Activated CD4-positive, CD25-positive, alpha-beta regulatory T cell treated with anti-CD3 and anti-CD28 coated beads, Interleukin-2, amount 50 U/mL, for 16 hours (primary cell): ENCODE measurements at regions not wholly inside any gene's neighbourhood (a gene's known extent, or its start where the extent isn't known, plus 50 kb on each side); places are given as distances from the start of the nearest gene placed in this dataset.

Experiments used
- DNase-seq: peaks from one replicate; pipeline ENCODE4 v3.0.0-alpha.2; 2020; ENCODE audit warnings: low read depth, low spot score

DNA sequence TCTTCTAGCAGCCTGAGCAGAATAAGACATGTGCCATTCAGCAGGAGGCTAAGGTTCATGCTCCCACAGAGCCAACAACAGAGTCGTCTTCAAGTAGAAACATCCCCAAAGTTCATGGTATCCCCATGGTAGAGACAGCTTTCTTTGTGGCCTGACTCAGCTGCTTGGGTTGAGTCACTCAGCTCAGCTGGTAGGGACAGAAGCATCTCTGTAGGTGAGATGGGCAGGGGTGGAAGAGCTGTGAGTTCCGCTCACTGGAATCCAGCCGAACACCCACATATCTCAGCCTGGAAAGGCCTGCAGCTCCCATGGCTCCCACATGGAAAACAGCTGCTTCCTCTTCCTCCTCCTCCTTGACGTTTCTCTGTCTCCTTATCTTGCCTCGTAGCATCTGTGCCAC lies 792.7 kb downstream of the RNF144A start:
- DNase-seq, result no peak

DNA sequence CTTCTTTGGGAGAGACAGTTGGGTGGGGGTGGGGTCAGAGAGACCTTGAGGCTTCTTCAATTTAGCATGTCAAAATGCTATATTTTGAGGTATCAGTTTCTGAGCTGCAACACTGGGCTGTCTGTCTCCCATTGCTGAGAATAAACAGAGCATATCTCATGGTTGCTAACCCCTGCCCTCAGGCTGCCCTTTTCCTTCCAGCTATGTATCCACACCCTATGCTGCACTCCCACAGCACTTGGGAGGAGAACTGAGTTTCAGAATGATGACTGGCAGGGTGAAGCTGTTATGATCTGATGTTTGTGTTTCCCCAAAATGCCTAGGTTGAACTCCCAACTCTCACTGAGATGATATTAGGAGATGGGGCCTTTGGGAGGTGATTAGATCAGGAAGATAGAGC lies 794.0 kb downstream of the RNF144A start:
- DNase-seq, result no peak

DNA sequence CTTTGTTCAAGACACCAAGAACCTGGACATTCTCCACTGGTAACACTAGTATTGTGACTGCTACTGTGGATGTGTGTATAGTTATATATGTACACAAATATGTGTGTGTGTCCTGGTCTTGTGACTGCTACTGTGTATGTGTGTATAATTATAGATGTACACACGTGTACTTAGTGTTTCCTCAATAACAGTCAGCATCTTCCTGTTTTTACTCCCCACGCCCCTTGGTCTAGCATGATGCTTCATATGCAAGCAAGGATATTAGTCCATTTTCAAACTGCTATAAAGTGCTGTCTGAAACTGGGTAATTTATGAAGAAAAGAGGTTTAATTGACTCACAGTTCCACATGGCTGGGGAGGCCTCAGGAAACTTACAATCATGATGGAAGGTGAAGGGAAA lies 802.7 kb downstream of the RNF144A start:
- no peak for DNase-seq

DNA sequence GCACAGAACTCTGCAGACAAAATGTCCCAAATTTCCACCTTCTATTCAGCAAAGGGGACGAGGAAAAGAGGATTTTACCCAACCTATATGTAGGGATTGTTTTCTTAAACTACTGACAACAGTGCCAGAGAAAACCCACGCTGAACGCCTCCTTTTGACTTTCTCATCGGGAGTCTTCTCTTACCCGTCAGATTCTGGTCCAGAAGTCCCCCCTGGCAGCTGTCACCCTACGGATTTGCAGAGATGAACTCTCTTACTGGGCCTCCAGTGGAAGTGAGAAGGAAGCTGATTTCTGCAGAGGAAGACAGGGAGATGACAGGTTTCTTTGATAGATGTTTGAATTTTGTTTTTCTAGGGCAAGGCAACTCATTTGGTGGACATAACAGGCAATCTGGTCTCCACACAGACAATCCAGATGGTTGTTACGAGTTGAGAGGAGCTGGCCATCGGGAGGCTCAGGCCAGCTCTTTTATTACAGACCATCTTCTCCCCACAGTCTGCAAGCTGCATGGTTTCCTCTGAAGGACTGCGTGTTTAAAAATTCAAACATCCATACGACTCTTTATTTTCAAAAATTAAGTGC lies 804.3 kb downstream of the RNF144A start:
- DNase-seq, result no peak

DNA sequence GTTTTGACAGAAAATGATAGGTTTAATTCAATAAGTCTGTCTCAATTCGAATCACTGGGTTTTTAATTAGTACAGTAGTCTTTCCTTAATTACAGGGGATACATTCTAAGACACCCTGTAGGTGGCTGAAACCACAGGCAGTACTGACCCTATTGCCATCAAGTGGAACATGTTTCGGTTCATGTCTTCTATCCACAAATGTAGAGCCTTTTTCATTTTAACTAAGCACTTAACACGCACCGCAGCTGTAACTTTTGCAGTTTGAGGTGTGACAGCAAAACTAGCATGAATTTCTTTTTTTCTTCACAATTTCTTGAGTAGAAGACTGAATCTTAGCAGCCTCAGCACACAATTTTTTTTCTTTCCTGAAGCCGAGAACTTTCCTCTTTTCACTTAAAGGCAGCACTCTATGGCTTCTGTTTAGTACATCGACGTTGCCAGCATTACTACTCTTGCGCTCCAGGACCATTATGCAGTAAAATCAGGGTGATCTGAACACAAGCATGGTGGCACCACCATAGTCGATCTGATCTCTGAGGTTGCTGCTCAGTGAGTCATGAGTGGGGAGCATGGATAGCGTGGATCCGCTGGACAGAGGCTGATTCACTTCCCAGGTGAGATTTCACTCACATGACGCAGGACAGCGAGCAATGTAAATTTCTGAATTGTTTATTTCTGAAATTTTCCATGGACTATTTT lies 805.1 kb downstream of the RNF144A start:
- no peak for DNase-seq

DNA sequence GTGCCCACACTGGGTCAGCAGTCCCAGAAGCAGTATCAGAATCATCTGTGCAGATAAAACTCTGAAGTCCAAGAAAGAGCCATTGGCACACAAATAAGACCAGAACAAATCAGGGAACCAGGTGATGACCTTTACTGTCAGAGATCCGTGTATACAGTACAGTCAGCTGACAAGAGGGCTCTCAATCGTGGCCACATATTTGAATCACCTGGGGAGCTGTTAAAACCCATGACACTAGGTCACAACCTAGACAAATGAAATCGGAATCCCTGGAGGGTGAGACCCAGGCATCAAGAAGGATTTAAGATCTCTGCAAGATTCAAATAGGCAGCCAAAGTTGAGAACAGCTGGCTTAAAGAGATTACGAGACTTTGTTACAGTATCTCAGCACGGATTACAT lies 807.1 kb downstream of the RNF144A start:
- no peak for DNase-seq

DNA sequence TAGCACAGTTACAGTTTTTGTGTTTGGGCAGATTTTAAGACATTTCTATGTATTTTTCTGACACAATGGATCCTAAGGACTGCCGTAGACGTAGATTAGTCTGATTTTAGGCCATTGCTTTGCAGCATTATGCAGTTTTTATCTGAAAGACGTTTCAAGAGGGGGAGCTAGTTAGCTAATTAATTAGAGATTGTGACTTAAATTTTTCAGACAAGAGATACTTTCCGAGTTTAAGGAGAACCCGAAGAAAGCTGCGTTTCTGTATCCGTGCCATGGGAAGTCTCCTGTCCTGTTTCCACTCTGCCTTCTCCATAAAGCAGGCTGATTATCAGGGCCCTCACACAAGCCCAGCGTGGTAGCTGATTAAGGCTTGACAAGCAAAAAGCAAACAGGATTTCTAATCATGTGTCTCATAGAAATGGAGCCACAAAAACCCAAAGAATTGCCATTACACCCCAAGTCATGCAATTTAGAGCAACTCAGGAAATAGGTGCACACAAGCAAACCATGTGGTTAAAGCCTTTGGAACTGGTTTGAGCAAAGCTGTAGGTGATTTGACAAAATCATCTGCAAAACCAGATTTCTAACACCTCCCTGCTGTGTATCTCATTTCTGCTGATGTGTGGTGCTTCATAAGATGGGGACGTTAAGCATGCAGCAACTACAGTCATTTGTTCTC lies 808.1 kb downstream of the RNF144A start:
- no peak for DNase-seq

DNA sequence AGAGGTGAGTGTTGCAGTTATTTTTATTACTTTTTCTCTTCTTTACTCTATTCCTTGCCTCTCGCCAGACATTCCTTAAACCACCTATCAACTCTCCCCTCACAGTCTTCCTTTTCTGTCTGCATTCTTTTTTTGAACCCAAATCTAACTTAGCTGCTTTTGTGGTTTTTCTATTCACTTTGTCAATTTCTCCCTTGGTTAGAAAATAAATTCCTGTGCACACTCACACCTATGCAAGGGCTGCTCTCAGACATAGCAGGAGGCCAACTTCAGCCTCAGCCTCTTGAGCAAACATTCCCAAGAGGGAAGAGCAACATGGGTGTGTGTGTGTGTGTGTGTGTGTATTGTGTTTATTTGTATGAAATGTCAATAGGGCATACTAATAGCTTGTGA lies 808.6 kb downstream of the RNF144A start:
- no peak for DNase-seq

DNA sequence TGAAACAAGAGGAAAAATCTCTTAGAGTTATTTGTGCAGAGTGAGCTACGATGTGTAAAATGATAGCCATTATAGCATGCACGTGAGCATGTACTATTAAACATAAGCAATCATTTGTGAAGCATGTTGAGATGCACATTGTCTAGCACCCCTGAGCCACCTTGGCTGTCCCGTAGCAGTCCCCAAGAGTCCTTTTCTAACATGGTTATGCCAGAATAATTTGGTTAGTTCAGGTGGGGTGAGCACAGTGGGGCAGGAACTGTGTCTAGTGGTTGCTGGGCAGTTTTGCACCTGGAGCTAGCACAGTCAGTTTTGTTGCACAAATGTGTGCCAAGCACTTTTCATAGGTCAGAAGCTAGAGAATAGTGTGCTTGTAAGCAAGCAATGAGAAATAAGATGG lies 809.8 kb downstream of the RNF144A start:
- no peak for DNase-seq

DNA sequence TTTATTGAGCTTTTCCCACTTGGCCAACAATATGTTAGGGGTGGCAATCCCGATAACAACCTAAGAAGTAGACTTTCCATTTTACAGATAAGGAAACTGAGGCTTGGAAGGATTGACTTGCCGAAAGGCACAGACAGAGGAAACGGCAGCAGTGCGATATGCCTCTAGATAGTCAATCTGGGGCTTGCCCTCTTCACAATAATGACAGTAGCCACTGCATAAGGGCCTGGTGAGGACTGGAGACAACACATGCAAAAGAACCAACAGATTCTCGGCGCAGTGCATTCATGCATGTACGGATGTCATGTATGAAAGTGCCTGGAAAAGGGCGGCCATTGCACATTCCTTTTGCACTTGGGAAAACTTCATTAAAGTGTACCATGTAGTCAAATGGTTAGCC lies 811.2 kb downstream of the RNF144A start:
- DNase-seq, result no peak

DNA sequence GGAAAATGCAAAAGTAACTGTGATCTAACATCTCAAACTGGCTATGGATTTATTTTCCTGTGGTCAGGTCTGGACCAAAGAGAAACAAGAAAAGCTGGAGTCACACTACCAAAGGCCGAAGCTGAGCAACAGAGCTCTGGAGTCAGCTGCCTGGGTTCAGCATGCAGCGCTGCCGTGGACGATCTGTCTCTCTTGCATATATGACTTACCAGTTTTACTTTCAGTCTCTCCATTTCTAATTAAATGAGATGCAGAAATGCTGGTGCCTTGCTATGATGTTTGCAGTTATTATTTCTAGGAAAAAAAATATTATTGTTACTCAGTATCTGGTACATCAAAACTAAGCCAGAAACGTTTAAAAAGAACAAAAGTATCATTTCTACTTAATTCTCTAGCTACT lies 813.2 kb downstream of the RNF144A start:
- no peak for DNase-seq

DNA sequence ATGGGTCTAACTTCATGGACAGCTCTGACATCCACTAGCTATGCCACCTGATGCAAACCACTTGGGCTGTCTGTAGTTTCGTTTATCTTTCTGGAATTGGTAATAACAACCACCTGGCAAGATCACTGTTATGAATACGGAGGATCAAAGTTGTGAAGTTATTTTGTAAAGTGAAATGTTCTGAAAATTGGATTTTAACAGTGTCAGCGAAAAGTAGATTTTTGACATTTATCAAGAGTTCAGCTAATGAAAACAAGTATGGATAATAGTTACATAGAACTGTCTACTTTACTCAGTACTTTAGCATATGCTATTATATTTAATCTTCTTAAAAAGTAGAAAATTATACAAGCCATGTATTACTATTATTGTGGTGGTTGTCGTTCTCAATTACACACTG lies 813.8 kb downstream of the RNF144A start:
- no peak for DNase-seq

DNA sequence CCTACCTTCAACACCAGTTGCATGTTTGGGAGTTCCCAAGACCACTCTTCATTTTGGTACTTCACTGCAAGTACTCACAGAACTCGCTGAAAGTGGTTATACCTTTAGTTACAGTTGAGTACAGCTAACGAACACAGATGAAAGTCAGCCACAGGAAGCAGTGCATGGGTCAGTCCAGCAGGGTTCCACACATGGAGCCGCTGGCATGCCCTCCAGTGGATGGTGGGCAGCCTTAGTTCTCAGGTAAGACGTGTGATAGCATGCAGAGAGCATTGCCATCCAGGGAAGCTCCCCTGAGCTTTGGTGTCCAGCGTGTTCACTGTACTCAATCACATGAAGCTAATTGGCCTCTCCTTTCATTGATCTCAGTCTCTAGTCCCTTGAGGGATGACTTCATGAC lies 815.3 kb downstream of the RNF144A start:
- no peak for DNase-seq

DNA sequence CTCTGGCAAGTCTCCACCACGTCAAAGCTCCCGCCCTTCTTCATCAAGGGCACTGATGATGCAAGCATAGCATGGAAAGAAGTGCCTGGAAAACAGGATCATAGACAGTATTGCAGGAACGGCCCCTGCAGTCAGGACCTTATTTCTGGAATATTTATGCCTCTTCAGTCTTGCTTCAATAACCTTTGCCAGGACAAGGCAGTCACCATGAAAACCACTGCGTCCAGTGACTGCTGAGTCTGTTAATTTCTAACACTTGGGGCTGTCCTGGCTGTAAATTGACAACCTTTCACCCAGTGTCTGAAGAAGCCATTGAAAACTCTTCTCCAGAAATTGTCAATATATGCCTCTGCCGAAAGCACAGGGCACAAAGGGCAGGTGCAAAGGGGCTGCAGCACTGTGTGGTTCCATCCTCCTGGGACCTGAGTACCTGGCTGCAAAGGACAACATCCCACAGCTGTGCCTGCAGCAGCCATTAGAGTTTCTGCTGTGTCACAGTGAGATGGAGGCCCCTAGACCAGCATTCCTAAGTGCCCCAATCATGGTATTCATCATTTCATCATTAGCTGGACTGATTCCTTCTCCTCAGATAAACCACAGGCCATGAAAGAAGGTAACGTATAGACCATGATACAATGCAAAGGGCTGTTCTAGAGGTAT lies 819.6 kb downstream of the RNF144A start:
- DNase-seq, result no peak

DNA sequence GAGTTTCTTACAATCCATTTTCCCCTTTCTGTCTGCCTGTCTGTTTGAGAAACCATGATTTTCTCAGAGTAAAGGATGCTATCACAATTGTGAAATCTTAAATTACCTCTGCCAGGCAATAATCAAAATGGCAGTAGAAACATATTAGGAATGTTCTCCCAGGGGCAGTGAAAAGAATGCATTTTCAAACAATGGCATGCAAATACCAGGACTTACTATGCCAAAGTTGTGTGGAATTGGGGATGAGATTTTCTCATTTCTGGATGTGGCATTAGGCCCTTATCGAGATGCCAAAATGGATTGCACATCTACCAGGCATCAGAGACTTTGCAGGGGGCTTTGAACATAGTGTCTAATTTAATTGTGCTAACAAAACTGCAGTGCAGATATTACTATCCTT lies 821.4 kb downstream of the RNF144A start:
- no peak for DNase-seq

DNA sequence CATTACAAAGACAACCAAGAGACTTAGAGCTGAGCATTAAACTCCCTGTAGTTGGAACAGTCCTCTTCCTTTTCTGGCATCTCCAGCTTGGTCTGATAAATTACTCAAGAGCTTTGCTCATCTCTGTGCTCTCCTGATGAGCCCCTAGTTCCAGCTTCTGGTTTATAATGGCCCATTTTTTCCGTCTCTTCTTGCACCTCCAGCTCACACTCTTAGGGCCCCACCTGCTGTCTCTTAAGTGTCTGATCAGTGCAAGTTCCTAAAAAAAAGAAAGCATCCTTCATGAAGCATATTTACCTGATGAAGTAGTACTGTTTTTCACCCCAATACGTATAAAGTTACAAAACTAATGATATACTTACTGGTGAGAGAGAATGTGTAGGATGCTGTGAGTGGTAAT lies 822.9 kb downstream of the RNF144A start:
- no peak for DNase-seq

DNA sequence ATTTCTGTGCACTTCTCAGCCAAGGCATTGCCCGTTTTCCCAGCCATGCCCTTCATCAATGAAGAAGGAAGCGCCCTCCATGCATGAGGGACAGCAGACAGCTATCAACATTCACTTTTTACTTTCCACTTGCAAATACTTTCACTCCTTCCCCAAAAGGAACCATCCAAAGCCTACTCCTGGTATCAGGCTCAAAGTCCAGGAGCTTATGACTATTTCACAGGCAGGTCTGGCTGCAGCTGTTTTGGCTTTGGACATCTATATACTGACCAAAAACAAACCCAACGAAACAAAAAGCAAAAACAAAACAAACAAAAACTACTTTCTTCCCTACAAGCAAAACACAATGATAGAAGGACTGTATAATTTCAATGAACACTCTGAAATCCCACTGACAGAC lies 825.1 kb downstream of the RNF144A start:
- no peak for DNase-seq

DNA sequence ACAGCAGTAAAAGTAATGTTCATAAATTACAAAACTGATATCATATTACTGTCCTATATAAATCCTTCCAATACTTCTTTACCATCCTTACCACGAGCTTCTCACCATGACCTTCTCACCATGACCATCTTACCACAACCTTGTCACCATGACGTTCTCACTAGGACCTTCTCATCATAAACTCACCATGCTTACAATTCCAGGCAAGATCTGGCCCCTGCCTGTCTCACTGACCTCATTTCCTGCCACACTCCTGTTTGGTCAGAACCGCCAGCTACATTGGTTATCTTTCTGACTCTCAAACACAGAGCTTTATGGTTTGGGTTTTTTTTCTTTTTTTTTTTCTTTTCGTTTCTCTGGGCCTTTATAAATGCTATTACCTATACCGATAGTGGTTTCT lies 827.6 kb downstream of the RNF144A start:
- DNase-seq, result no peak

DNA sequence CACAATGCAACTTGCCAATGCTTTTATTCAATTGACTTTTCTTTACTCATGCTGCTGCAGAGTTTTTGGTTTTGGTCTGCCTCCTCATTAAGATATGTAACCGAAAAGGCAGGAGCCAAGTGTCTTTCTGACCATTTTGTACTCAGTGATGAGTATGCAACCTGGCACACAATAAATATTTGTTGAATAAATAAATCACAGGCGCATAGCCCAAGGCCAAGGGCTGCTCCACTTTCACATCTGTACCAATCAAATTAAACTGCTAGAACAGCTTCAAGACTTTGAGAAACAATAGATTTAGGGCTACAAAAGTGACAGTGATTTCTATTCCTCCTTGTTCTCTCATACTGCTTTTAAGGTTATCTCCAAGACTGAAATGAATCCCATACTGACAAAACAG lies 828.2 kb downstream of the RNF144A start:
- no peak for DNase-seq

DNA sequence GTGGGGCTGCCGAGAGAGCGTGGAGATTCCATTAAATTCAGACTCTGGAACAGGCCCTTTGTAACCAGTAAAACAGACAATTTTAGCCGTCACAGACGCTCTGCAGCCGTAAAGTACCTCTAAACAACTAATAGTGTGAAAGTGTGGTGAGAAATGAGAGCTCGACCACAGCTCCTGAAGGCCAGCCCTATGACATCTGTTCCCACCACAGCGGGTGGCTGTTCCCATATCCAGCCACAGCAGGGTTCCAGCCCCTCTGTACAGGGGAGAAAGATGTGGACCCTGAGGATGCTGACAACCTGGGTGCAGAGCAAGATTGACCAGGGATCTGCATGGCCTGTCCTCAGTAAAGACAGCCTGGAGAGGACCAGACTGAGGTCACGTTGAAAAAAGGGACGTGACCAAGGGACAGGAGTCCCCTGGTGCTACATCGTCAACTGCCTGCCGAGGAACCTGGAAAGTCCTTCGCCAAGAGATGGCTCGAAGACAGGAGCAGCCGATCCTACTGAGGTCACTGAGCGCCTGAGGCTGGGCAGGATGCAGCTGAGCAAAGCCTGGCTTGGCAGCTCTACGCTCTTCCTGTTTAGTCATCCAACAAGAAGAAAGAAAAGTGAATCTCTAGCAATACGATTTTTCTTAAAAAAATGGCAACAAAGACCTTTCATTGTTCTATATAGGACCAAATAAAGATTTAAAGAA lies 831.7 kb downstream of the RNF144A start:
- DNase-seq, result no peak

DNA sequence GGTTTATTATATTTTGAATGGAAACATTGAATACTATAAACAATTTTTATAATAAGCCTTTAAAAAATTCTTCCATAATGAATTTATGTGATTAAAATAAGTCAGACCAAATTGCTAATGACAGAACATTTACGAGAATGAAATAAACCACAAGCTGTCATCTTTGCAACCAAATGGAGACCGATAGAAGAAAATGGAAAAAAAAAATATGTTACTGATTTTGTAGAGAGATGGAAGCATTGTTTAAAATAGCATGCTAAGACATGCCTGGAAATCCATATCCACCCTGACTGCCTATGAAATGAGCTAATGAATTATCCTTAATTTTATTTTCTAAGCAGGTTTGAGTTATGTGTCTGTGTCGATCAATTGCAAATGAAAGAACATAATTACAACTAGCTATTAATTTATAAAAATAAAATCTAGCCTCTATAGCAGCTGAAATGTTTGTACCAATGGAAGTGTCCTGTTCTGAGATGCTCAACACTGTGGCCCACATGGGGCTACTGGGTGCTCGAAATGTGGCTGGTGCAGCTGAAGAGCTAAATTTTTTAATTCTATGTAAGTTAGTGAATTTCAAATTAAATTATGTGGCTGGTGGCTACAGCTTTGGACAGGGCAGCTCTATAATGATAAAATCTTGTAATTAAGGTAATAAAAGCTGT lies 832.8 kb downstream of the RNF144A start:
- no peak for DNase-seq

DNA sequence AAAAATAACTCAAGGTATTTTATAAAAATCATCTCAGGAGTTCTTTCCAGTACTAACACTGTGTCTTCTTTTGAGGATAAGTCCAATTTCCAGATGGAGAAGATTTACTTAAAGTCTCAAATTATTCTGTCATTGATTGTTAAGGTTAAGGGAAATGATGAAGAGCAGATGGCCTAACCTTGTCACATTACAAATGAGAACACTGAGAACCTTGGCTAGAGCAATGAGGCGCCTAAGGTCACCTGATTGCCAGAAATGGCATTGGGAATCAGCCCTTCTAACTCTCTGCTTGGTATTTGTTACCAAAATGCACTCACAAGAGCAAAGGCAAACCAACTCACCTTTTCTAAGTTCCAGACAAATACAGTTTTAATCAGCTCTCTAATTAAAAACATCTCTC lies 835.1 kb downstream of the RNF144A start:
- DNase-seq, result no peak
